HG02973 (cell line): ENCODE measurements at regions not wholly inside any gene's neighbourhood (a gene's known extent, or its start where the extent isn't known, plus 50 kb on each side); places are given as distances from the start of the nearest gene placed in this dataset.
"Not testable (repeated sequence)": the region's sequence is repeated elsewhere in the genome, so short reads cannot be mapped to it uniquely, and the experiment has no call there.

ENCODE experiments used
- ATAC-seq: cut with Tn5 transposase; IDR thresholded peaks from one replicate; pipeline ENCODE4 v1.9.1; 2021; ENCODE audit warnings: moderate library complexity; ENCODE audit not compliant: unreplicated experiment

DNA sequence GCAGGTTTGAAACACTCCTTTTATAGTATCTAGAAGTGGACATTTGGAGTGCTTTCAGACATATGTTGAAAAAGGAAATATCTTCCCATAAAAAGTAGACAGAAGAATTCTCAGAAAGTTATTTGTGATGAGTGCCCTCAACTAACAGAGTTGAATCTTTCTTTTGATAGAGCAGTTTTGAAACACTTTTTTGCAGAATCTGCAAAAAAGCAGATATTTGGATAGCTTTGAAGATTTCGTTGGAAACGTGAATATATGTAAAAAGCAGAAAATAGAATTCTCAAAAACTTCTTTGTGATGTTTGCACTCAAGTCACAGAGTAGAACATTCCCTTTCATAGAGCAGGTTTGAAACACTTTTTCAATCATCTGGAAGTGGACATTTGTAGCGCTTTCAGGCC is 676.4 kb upstream of the ZNF337 start:
- not testable (repeated sequence) for ATAC-seq

DNA sequence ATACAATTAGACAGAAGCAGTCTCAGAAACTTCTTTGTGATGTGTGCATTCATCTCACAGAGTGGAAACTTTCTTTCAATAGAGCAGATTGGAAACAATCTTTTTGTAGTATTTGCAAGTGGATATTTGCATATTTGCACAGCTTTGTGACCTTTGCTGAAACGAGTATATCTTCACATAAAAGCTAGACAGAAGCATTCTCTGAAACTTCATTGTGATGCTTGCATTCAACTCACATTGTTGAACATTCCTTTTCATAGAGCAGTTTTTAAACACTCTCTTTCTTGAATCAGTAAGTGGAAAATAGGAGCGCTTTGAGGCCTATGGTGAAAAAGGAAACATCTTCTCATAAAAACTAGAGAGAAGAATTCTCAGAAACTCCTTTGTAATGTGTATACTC is 657.9 kb upstream of the ZNF337 start:
- no peak for ATAC-seq

DNA sequence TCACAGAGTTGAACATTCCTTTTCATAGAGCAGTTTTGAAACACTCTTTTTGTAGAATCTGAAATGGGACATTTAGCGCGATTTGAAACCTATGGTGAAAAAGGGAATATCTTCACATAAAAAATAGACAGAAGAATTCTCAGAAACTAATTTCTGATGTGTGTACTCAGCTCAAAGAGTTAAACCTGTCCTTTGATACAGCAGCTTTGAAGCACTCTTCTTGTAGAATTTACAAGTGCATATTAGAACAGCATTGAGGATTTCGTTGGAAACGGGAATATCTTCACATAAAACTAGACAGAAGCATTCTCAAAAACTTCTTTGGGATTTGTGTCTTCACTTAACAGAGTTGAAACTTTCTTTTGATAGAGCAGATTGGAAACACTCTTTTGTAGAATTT is 650.7 kb upstream of the ZNF337 start:
- ATAC-seq = no peak

DNA sequence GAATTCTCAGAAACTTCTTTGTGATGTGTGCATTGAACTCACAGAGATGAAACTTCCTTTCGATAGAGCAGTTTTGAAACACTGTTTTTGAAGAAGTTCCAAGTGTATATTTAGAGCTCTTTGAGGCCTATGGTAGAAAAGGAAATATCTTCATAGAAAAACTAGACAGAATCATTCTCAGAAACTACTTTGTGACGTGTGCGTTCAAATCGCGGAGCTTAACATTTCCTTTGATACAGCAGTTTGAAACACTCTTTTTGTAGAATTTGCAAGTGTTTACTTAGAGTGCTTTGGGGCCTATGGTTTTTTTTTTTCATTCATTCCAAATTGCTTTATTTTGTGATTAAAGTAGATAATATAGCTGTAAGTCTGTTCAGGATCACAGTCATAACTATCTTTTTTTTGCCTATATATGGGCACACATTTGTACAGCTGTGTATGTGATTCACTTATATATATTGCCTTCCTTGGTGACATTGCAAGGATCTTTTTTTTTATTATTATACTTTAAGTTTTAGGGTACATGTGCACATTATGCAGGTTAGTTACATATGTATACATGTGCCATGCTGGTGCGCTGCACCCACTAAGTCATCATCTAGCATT is 643.9 kb upstream of the ZNF337 start:
- ATAC-seq = not testable (repeated sequence)

DNA sequence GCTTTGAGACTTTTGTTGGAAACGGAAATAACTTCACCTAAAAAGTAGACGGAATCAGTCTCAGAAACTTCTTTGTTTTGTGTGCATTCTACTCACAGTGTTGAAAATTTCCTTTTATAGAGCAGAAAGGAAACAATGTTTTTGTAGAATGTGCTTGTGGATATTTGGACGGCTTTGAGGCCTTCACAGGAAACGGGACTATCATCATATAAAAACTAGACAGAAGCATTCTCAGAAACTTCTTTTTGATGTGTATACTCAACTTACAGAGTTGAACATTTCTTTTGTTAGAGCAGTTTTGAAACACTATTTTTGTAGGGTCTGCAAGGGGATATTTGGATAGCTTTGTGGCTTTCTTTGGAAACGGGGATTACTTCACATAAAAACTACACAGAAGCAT is 627.5 kb upstream of the ZNF337 start:
- ATAC-seq = no peak

DNA sequence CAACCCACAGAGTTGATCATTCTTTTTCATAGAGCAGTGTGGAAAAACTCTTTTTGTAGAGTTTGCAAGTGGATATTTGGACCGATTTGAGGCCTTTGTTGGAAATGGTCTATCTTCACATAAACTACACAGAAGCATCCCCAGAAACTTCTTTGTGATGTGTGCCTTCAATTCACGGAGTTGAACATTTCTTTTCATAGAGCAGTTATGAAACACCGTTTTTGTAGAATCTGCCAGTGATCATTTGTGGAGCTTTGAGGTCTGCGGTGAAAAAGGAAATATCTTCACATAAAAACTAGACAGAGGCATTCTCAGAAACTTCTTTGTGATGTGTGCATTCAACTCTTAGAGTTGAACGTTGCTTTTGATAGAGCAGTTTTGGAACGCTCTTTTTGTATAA is 618.4 kb upstream of the ZNF337 start:
- ATAC-seq = no peak

DNA sequence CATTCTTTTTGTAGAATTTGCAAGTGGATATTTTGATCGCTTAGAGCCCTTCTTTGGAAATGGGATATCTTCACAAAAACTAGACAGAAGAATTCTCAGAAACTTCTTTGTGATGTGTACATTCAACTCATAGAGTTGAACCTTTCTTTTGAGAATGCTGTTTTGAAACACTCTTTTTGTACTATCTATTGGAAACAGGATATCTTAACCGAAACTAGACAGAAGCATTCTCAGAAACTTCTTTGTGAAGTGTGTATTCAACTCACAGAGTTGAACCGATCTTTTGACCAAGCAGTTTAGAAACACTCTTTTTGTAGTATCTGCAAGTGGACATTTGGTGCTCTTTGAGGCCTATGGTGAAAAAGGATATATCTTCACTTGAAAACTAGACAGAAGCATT is 613.1 kb upstream of the ZNF337 start:
- ATAC-seq = not testable (repeated sequence)

DNA sequence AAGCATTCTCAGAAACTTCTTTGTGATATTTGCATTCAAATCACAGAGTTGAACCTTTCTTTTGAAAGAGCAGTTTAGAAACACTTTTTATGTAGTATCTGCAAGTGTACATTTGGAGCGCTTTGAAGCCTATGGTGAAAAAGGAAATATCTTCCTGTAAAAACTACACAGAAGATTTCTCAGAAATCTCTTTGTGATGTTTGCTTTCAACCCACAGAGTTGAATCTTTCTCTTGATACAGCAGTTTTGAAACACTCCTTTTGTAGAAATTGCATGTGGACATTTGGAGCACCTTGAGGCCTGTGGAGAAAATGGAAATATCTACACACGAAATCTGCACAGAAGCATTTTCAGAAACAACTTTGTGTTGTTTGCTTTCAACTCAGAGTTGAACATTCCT is 612.3 kb upstream of the ZNF337 start:
- no peak for ATAC-seq

DNA sequence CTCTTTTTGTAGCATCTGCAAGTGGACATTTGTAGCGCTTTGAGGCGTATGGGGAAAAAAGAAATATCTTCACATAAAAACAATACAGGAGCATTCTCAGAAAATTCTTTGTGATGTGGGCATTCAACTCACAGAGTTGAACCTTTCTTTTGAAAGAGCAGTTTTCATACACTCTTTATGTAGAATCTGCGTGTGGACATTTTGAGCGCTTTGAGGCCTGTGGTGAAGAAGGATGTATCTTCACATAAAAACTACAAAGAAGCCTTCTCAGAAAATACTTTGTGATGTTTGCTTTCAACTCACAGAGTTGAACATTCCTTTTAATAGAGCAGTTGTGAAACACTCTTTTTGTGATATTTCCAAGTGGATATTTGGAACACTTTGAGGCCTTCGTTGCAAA is 598.4 kb upstream of the ZNF337 start:
- no peak for ATAC-seq

DNA sequence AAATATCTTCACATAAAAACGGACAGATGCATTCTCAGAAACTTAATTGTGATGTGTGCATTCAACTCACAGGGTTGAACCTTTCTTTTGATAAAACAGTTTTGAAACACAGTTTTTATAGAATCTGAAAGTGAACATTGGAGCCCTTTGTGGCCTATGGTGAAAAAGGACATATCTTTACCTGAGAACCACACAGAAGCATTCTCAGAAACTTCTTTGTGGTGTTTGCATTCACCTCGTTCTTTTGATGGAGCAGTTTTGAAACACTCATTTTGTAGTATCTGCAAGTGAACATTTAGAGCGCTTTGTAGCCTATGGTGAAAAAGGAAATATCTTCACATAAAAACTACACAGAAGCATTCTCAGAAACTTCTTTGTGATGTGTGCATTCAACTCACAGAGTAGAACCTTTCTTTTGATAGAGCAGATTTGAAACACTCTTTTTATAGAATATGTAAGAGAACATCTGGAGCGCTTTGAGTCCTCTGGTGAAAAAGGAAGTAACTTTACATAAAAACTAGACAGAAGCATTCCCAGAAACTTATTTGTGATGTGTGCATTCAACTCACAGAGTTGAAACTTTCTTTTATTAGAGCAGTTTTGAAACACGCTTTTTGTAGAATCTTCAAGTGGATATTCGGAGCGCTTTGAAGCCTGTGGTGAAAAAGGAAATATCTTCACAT is 591.9 kb upstream of the ZNF337 start:
- not testable (repeated sequence) for ATAC-seq

DNA sequence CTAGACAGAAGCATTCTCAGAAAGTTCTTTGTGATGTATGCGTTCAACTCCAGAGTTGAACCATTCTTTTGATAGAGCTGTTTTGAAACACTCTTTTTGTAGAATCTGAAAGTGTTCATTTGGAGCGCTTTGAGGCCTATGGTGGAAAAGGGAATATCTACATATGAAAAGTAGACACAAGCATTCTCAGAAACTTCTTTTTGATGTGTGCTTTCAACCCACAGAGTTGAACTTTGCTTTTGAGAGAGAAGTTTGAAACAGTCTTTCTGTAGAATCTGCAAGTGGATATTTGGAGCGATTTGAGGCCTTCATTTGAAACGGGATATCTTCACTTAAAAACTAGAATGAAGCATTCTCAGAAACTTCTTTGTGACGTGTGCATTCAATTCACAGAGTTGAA is 582.6 kb upstream of the ZNF337 start:
- ATAC-seq = no peak

DNA sequence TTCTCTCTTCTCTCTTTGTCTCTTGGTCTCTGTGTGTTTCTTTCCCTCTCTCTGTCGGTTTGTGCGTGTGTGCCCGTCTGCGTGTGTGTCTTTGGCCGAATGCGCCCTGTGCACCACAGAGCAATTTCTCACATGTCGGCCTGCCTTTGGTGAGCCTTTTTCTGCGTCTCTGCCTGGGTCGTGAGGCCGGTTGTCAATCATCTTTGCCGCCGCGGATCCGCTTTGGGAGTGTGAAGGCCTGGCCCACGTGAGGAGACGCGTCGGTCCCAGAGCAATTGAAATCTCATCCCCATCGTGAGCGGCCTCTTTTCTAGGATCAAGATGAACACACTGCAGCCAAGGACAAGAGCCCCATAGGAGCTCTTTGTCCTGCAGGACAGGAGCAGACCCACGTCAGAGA is 580.7 kb upstream of the ZNF337 start:
- ATAC-seq = no peak

DNA sequence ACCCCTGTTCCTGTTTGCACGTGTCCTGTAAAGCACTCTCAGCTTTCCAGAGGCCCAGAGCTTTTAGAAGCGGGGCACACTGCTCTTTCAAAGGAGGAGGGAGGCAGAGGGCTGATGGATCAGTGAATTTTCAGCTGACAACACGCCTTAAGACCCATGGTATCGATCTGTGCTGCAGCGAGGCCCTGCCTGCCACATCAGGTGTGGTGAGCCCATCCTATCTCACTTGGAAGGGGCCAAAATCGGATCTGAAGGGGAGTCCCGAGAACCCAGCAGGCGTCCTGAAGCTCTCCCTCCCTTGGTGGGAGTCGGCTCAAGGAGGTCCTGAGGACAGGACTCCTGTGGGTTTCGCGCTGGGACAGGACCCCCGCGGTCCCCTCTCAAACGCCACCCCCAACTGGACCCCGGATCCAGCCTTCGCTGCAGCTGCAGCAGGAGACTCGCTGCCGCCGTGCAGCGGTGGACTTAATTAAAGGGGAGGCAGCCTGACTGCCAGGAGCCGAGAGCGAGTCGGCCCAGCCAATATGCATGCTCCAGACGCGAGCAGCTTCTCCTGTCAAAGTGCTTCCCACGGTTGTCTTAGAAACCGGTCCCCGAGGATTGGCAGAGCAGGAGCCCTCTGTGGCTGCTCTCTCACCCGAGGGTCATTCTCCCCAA is 580.0 kb upstream of the ZNF337 start:
- no peak for ATAC-seq

DNA sequence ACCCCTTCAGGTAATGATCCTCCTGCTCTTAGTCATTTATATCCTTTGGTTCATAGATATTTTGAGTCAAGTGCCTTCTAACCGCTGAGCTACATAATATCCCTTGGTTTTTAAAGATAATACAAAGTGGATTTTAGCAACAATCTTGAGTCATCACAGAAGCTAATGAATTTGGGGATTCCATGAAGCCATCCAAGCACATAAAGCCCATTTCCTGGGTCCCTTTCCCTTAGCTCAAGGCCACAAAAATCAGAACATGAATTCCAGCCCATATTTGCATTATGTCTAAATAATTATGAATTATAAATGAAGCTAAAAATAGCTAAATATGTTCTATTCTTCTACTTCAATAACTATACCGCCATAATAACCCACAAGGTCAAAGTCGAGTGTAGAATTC is 572.1 kb upstream of the ZNF337 start:
- ATAC-seq = not testable (repeated sequence)

DNA sequence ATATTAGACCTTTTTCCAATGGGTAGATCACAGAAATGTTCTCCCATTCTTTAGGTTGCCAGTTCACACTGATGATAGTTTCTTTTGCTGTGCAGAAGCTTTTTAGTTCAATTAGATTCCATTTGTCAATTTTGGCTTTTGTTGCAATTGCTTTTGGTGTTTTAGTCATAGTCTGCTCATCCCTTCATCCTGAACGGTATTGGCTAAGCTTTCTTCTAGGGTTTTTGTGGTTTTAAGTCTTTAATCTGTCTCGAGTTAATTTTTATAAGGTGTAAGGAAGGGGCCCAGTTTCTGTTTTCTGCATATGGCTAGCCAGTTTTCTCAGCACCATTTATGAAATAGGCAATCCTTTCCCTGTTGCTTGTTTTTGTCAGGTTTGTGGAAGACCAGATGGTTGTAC is 564.3 kb upstream of the ZNF337 start:
- ATAC-seq = not testable (repeated sequence)

DNA sequence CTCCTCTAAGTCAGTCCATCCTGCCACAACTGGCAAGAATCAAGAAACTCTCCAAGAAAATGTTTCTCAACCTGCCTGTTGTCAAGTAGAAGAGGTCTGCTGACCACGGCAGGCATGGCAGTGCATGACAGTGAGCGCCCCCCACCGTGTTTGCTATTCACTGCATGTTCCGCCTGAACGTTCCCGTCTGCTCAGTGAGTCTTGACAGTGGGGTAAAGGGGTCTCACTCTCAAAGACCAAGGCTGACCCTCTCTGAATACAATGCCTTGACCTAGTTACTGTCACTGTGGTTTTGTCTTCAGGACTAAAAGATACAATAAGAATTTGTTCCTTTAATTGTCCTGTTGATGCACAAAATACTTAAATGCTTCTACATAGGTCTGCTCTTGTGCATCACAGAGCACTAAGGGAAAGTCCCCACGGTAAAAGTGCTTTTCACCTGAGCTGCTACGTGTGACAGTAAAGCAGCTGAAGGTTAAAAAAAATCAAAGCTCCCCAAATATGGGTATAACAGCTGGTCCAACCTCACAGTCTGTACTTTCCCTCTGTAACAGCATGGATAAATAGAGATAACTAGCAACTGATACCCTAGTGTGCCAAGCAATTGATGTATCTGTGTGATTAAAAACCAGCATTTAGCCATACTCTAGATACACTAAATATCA is 555.8 kb upstream of the ZNF337 start:
- ATAC-seq = not testable (repeated sequence)

DNA sequence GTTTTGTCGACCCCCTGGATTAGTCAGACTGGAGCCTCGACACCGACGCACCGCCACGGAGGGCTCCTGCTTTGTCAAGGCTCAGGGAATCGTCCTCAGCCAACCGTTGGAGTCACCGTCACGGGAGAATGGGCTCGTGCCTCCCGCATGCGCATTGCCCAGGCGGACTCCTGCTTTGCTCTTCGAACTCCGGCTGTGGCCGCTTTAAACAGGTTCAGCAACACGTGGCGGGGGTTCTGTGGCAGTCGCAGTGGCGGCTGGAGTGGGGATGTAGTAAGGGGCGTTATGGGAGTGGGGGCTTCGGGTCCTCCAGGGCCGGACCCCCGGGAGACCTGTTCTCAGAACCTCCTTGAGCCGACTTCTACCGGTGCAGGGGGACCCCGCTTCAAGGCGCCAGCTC is 554.7 kb upstream of the ZNF337 start:
- ATAC-seq = not testable (repeated sequence)

DNA sequence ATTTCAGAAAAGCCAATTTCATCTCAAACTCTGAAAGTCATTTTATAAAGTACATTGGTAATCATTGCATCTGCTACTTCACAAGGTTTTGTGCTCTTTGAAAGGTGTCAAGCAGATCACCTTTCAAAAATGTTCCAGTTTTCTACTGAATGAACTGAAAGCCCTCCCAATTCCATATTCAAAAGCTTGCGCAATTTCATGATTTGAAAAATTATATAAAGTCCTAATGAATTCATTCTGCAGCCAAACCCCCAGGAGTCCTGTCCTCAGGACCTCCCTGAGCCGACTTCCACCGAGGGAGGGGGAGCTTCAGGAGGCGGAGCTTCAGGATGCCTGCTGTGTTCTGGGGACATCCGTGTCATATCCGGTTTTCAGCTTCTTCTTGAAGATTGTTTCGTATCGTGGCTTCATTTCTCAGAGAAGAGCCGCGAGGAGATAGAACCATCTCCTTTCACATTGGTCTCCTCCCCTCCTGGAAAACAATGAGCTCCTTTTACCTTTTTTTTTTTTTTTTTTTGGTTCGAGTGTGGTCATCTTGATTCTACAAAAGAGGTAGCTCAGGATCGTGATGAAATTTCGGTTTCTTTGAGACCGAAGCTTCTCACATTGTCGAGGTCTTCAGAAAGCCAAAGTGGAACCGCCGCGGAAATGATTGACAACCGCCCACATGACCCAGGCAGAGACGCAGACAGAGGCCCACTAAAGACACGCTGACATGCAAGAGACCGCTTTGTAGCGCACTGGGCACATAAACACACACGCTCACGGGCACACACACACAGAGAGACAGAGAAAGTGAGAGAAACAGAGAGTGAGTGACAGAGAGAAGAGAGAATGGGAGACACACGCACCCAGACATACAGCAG is 553.8 kb upstream of the ZNF337 start:
- ATAC-seq = not testable (repeated sequence)

DNA sequence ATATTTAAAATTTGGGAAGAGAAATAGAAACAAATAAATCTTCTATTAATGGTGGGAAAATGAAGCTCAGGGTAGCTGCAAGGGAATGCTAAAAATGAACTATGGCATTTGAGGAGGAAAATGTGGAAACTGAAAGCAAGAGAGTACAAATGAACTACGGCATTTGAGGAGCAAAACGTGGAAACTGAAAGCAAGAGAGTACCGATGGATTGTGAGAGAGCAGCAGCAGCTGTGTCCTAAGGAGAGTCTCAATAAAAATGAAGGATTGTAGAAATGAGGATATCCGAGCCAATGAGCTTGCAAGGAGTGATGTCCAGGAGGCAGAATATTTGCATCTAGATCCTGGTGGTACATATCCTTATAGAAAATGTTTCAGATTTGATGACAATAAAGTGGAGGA is 547.1 kb upstream of the ZNF337 start:
- ATAC-seq = no peak

DNA sequence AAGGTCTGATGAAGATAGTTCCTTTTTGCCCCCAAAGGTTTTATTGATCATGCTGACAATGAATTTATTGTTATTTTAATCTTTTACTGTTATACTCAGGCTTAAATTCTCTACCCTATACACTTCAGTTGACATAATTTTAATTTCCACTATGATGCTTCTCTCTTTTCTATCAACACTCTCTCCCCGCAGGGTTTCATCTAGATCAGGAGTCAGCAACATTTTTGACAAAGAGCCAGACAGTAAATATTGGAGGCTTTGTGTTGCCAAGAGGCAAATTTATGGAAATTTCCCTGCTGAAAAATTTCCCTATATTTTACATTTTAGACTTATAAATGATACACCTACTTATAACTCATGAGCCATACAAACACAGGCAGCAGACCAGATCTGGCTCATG is 524.0 kb upstream of the ZNF337 start:
- ATAC-seq = not testable (repeated sequence)

DNA sequence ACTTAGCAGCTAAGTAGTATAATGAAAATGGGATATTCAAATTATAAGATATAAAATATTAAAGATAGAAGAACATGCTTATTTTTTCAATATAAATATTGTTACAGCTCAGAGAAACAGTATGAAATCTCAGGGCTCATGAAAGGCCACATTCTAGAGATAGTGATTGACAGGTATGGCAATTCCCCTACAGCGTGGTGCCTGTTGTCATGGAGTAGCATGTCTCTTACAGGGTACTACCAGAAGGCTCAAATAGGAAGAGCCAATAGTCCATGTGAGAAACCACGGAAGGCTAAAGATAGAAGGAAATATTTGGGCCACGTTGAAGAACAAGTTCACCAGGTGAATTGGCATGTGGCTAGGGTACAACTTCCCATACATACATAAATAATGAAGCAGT is 522.9 kb upstream of the ZNF337 start:
- ATAC-seq = not testable (repeated sequence)
